ENCODE measurements at regions not wholly inside any gene's neighbourhood (a gene's known extent, or its start where the extent isn't known, plus 50 kb on each side); places are given as distances from the start of the nearest gene placed in this dataset.

- H3K4me3 ChIP-seq (ENCODE audit: low read depth, low read length) = no peak overlapping the region
- no peak for TF ChIP-seq MYC (IDR thresholded peaks at IDR 0.05; ENCODE audit: low read depth, low read length)
- TF ChIP-seq POLR2A (IDR thresholded peaks at IDR 0.05; ENCODE audit: extremely low read depth, insufficient read length) = no peak
- no peak for TF ChIP-seq MAX (IDR thresholded peaks at IDR 0.05; ENCODE audit: low read depth, low read length)
- no peak for TF ChIP-seq CTCF (IDR thresholded peaks at IDR 0.05; ENCODE audit: low read depth, low read length)
- DNase-seq (ENCODE audit: low read depth) = no peak
These were observed 214.3 kb downstream of the OGFRL1 start for GRCh38 chr6:71502956-71503355.

- no peak overlapping the region for H3K4me3 ChIP-seq (ENCODE audit: low read depth, low read length)
- TF ChIP-seq CTCF (IDR thresholded peaks at IDR 0.05; ENCODE audit: low read depth, low read length) (no peak), MYC (IDR thresholded peaks at IDR 0.05; ENCODE audit: low read depth, low read length) (no peak), POLR2A (IDR thresholded peaks at IDR 0.05; ENCODE audit: extremely low read depth, insufficient read length) (no peak), MAX (IDR thresholded peaks at IDR 0.05; ENCODE audit: low read depth, low read length) (no peak)
- no peak for DNase-seq (ENCODE audit: low read depth)
These were observed 218.6 kb downstream of the OGFRL1 start for GRCh38 chr6:71507183-71507582.

GRCh38 chr6:71509191-71510005 is 220.8 kb downstream of the OGFRL1 start:
- H3K4me3 ChIP-seq (ENCODE audit: low read depth, low read length) = no peak overlapping the region
- DNase-seq (ENCODE audit: low read depth) = no peak
- TF ChIP-seq POLR2A (IDR thresholded peaks at IDR 0.05; ENCODE audit: extremely low read depth, insufficient read length) (no peak), MYC (IDR thresholded peaks at IDR 0.05; ENCODE audit: low read depth, low read length) (no peak), CTCF (IDR thresholded peaks at IDR 0.05; ENCODE audit: low read depth, low read length) (no peak), MAX (IDR thresholded peaks at IDR 0.05; ENCODE audit: low read depth, low read length) (no peak)

- no peak overlapping the region for H3K4me3 ChIP-seq (ENCODE audit: low read depth, low read length)
- TF ChIP-seq MAX (IDR thresholded peaks at IDR 0.05; ENCODE audit: low read depth, low read length) (no peak), CTCF (IDR thresholded peaks at IDR 0.05; ENCODE audit: low read depth, low read length) (peak; percentile 8)
- peak; percentile 14 for DNase-seq (ENCODE audit: low read depth)
These were observed 221.6 kb downstream of the OGFRL1 start for GRCh38 chr6:71510057-71510713.

GRCh38 chr6:71510856-71511255 is 222.2 kb downstream of the OGFRL1 start:
- TF ChIP-seq POLR2A (IDR thresholded peaks at IDR 0.05; ENCODE audit: extremely low read depth, insufficient read length) (no peak), MYC (IDR thresholded peaks at IDR 0.05; ENCODE audit: low read depth, low read length) (no peak), MAX (IDR thresholded peaks at IDR 0.05; ENCODE audit: low read depth, low read length) (no peak), CTCF (IDR thresholded peaks at IDR 0.05; ENCODE audit: low read depth, low read length) (no peak)
- H3K4me3 ChIP-seq (ENCODE audit: low read depth, low read length) = no peak overlapping the region
- DNase-seq (ENCODE audit: low read depth) = no peak
